ENCODE measurements at regions not wholly inside any gene's neighbourhood (a gene's known extent, or its start where the extent isn't known, plus 50 kb on each side); places are given as distances from the start of the nearest gene placed in this dataset.

- Histone ChIP-seq H3K9me3 (no peaks in the 10 kb centered on the region), H3K4me3 (no peak overlapping the region), H3K4me1 (ENCODE audit: low read depth) (no peaks in the 10 kb centered on the region), H3K36me3 (ENCODE audit: low read depth) (no peaks in the 10 kb centered on the region)
- no peak for TF ChIP-seq CTCF (IDR thresholded peaks at IDR 0.05)
- intact Hi-C loops (cut with DNase I, micrococcal nuclease), result no loop called here
- ATAC-seq (no peak), DNase-seq (no peak)
Measured at GRCh38 chr12:58140395-58140794, 199.0 kb downstream of the ATP23 start.

- ATAC-seq, result peak; percentile 7
- no peak for TF ChIP-seq CTCF (IDR thresholded peaks at IDR 0.05)
- Histone ChIP-seq H3K4me1 (ENCODE audit: low read depth) (no peaks in the 10 kb centered on the region), H3K4me3 (no peak overlapping the region), H3K36me3 (ENCODE audit: low read depth) (no peaks in the 10 kb centered on the region), H3K9me3 (no peaks in the 10 kb centered on the region)
- DNase-seq, result no peak
- intact Hi-C loops (cut with DNase I, micrococcal nuclease), result no loop called here
Measured at GRCh38 chr12:58142991-58143390, 201.6 kb downstream of the ATP23 start.

GRCh38 chr12:58143498-58143995 is 202.2 kb downstream of the ATP23 start:
- intact Hi-C loops (cut with DNase I, micrococcal nuclease), result no loop called here

GRCh38 chr12:58148405-58148804 is 207.0 kb downstream of the ATP23 start:
- ATAC-seq (peak; percentile 70), DNase-seq (no peak)
- Histone ChIP-seq H3K9me3 (no peaks in the 10 kb centered on the region), H3K4me3 (no peak overlapping the region), H3K36me3 (ENCODE audit: low read depth) (no peaks in the 10 kb centered on the region), H3K4me1 (ENCODE audit: low read depth) (no peaks in the 10 kb centered on the region)
- intact Hi-C loops (cut with DNase I, micrococcal nuclease), result no loop called here
- TF ChIP-seq CTCF (IDR thresholded peaks at IDR 0.05), result no peak

More at GRCh38 chr12:58143498-58143995, 202.2 kb downstream of the ATP23 start:
- Histone ChIP-seq H3K9me3 (no peaks in the 10 kb centered on the region), H3K4me1 (ENCODE audit: low read depth) (no peaks in the 10 kb centered on the region), H3K4me3 (no peak overlapping the region), H3K36me3 (ENCODE audit: low read depth) (no peaks in the 10 kb centered on the region)
- DNase-seq, result peak in 1 of 3 donors; percentile 63
- no peak for TF ChIP-seq CTCF (IDR thresholded peaks at IDR 0.05)
- ATAC-seq, result peak; percentile 94

- no peaks in the 10 kb centered on the region for H3K36me3 ChIP-seq (ENCODE audit: low read depth)
- intact Hi-C loops (cut with DNase I, micrococcal nuclease), result no loop called here
- no peak for TF ChIP-seq CTCF (IDR thresholded peaks at IDR 0.05)
- no peaks in the 10 kb centered on the region for H3K9me3 ChIP-seq
- no peak overlapping the region for H3K4me3 ChIP-seq
- ATAC-seq, result no peak
- H3K4me1 ChIP-seq (ENCODE audit: low read depth), result no peaks in the 10 kb centered on the region
- no peak for DNase-seq
Measured at GRCh38 chr12:58148976-58149375, 207.6 kb downstream of the ATP23 start.

- TF ChIP-seq CTCF (IDR thresholded peaks at IDR 0.05), result no peak
- intact Hi-C loops (cut with DNase I, micrococcal nuclease), result no loop called here
- DNase-seq, result no peak
- Histone ChIP-seq H3K36me3 (ENCODE audit: low read depth) (no peaks in the 10 kb centered on the region), H3K9me3 (no peaks in the 10 kb centered on the region), H3K4me3 (no peak overlapping the region), H3K4me1 (ENCODE audit: low read depth) (no peaks in the 10 kb centered on the region)
- ATAC-seq, result no peak
Measured at GRCh38 chr12:58154359-58154758, 213.0 kb downstream of the ATP23 start.
